Activated CD8-positive, alpha-beta T cell treated with anti-CD3 and anti-CD28 coated beads for 36 hours (primary cell): ENCODE measurements at regions not wholly inside any gene's neighbourhood (a gene's known extent, or its start where the extent isn't known, plus 50 kb on each side); places are given as distances from the start of the nearest gene placed in this dataset.

Source experiments
- ATAC-seq: fragments of 200-7000 bp; cut with Tn5 transposase; one replicate; pipeline ENCODE4 v1.10.0; 2021; ENCODE audit warnings: mild to moderate bottlenecking, moderate library complexity
- CTCF ChIA-PET: fragments of 350-600 bp; sonication (Branson Sonifier 250); formaldehyde crosslinking; loops from one replicate; lab custom pipeline; 2021; ENCODE audit warnings: antibody characterized with exemption; lab: Charles Lee
- POLR2A ChIA-PET: fragments of 350-600 bp; sonication (Branson Sonifier 250); formaldehyde crosslinking; loops from one replicate; lab custom pipeline; 2021; ENCODE audit warnings: antibody characterized with exemption; lab: Charles Lee
- DNase-seq: peaks from one replicate; pipeline ENCODE4 v3.0.0-alpha.2; 2020
- H3K27ac Mint-ChIP-seq: one replicate; pipeline ENCODE4 v1.8.0; 2021; ENCODE audit warnings: mild to moderate bottlenecking, mixed read lengths
- H3K27me3 Mint-ChIP-seq: one replicate; pipeline ENCODE4 v1.8.0; 2021; ENCODE audit warnings: mixed read lengths
- H3K36me3 Mint-ChIP-seq: one replicate; pipeline ENCODE4 v1.8.0; 2021; ENCODE audit warnings: low read depth, mixed read lengths
- H3K4me1 Mint-ChIP-seq: one replicate; pipeline ENCODE4 v1.8.0; 2021; ENCODE audit warnings: low read depth, mixed read lengths
- H3K4me3 Mint-ChIP-seq: one replicate; pipeline ENCODE4 v1.8.0; 2021; ENCODE audit warnings: mild to moderate bottlenecking, moderate library complexity, mixed read lengths
- H3K9me3 Mint-ChIP-seq: one replicate; pipeline ENCODE4 v1.8.0; 2021; ENCODE audit warnings: mixed read lengths
- CTCF ChIP-seq: fragments of 200-600 bp; IDR thresholded peaks from one replicate; pipeline ENCODE4 v1.8.0; 2022; ENCODE audit warnings: antibody characterized with exemption, mild to moderate bottlenecking
- intact Hi-C: fragments of 100-400 bp; cut with micrococcal nuclease; formaldehyde crosslinking; loops from one replicate; pipeline ENCODE4 v1.10.0; 2022

DNA sequence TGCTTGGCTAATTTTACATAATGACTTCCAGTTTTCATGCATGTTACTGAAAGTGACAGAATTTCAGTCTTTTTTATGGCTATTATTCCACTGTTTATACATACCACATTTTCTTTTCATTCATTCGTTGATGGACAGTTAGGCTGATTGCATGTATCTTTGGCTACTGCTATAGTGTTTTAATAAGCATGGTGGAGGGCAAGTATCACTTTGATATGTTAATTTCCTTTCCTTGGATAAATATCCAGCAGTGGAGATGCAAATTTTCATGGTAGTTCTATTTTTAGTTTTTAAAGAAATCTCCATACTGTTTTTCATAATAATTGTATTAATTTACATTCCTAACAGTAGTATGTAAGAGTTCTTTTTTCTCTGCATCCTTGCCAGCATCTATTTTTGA lies 297.9 kb downstream of the PRR16 start:
- no peaks in the 10 kb centered on the region for H3K27me3 Mint-ChIP-seq
- H3K36me3 Mint-ChIP-seq = no peaks in the 10 kb centered on the region
- H3K4me1 Mint-ChIP-seq = no peaks in the 10 kb centered on the region
- DNase-seq = no peak
- no peak for ATAC-seq
- H3K9me3 Mint-ChIP-seq = peaks cover 4% of the 10 kb centered on the region
- no peak for TF ChIP-seq CTCF
- intact Hi-C loops = no loop called here
- H3K27ac Mint-ChIP-seq = no peak overlapping the region
- ChIA-PET POLR2A (no interaction called here), CTCF (no interaction called here)
- H3K4me3 Mint-ChIP-seq = no peak overlapping the region

DNA sequence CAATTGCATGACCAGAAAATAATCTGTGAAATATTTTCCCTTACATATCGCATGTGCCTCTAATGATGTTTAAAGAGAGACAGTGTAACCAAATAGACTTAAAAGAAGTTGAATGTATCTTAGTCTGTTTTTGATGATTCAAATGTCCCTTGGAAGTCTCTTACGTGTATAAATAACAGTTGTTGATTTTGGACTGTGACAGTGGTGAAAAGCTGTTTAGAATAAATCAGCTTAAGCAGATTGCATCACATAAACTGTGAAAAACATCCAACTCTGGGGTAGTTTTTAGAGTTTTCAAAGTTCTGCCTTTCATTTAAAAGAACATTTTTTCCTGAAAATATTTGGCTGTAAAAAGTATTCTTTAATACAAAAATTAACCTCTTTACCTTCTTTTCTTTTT lies 301.1 kb downstream of the PRR16 start:
- no peak for DNase-seq
- Mint-ChIP-seq H3K9me3 (peaks cover 4% of the 10 kb centered on the region), H3K27ac (no peak overlapping the region), H3K4me3 (no peak overlapping the region), H3K36me3 (no peaks in the 10 kb centered on the region), H3K27me3 (no peaks in the 10 kb centered on the region), H3K4me1 (no peaks in the 10 kb centered on the region)
- CTCF ChIA-PET = no interaction called here
- POLR2A ChIA-PET = no interaction called here
- no peak for ATAC-seq
- intact Hi-C loops = no loop called here
- TF ChIP-seq CTCF = no peak

DNA sequence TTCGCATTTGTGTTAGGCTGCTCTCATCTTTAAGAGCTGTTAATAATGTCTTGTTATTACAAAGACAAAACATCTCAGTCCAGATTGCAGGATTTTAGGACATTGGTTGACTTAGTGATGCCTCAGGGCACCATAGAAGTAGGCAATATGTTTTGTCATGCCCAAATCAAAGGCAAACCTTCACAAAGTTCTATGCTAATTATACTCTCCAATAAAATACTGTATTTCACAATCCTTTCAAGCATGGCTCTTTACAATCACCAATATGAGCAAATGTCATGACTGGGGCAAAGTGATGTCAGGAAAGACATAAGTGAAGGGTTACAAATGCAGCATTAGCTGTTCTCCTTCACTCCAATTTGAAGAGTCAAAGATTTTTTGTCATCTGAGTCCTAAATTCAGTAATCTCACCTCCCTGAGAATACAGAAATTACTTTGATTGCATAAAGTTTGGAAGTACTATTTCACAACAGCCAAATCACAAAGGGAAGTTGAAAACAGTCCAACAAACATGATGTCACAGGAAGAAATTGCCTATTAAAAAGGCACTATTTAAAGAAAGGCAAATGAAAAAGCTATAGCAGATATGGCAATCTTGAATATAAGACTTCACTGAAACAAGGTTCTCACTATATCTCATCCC lies 303.2 kb downstream of the PRR16 start:
- Mint-ChIP-seq H3K27ac (no peak overlapping the region), H3K4me3 (no peak overlapping the region), H3K27me3 (no peaks in the 10 kb centered on the region), H3K36me3 (no peaks in the 10 kb centered on the region), H3K9me3 (peaks cover 2% of the 10 kb centered on the region), H3K4me1 (no peaks in the 10 kb centered on the region)
- POLR2A ChIA-PET = no interaction called here
- CTCF ChIA-PET = no interaction called here
- ATAC-seq (no peak), DNase-seq (no peak)
- intact Hi-C loops = no loop called here
- TF ChIP-seq CTCF = no peak

GRCh38 chr5:120769312-120769872 lies 305.3 kb downstream of the PRR16 start:
- Mint-ChIP-seq H3K27me3 (no peaks in the 10 kb centered on the region), H3K4me1 (no peaks in the 10 kb centered on the region), H3K36me3 (no peaks in the 10 kb centered on the region), H3K4me3 (no peak overlapping the region), H3K27ac (no peak overlapping the region), H3K9me3 (peaks cover 2% of the 10 kb centered on the region)
- no peak for TF ChIP-seq CTCF
- POLR2A ChIA-PET = no interaction called here
- DNase-seq = no peak
- intact Hi-C loops = no loop called here
- ATAC-seq = no peak
- CTCF ChIA-PET = no interaction called here

- no peak for ATAC-seq
- intact Hi-C loops = no loop called here
- Mint-ChIP-seq H3K36me3 (no peaks in the 10 kb centered on the region), H3K4me3 (no peak overlapping the region), H3K4me1 (no peaks in the 10 kb centered on the region), H3K9me3 (peaks cover 8% of the 10 kb centered on the region), H3K27me3 (no peaks in the 10 kb centered on the region), H3K27ac (no peak overlapping the region)
- ChIA-PET POLR2A (no interaction called here), CTCF (no interaction called here)
- TF ChIP-seq CTCF = no peak
- DNase-seq = no peak
These were observed 307.1 kb downstream of the PRR16 start for GRCh38 chr5:120771202-120771601.
